GM18499 (cell line): ENCODE measurements at regions not wholly inside any gene's neighbourhood (a gene's known extent, or its start where the extent isn't known, plus 50 kb on each side); places are given as distances from the start of the nearest gene placed in this dataset.

Experiments used
- ATAC-seq: cut with Tn5 transposase; IDR thresholded peaks from one replicate; pipeline ENCODE4 v1.9.1; 2021; ENCODE audit warnings: moderate number of reproducible peaks; ENCODE audit not compliant: insufficient read depth, unreplicated experiment

DNA sequence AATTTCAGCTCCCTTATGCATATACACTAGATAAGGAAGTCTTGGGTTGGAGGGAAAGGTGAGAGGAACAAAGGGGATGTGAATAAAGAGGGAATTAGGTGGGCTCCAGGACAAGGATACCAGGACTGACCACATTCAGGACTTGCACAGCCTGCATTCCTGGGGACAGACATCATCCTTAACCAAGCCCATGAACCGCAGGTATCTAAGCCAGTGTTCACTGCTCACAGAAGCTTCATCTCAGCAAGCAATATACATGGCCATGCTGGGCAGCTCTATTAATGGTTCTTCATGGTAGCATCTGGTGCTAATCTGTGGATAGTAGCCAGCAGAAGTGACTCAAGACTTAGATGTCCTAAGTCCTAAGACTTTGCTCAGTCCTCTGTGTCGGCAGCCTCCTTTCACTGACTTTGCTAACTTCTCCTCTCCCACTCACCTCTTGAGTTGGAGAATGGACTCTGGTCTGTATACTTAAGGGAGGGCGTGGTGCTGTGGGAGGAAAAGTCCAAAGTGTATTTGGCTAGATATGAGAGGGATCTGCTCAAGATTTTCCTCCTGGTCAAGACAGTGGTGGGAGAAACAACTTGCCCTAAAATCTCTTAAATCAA is 136.1 kb downstream of the ASCL1 start:
- no peak for ATAC-seq

DNA sequence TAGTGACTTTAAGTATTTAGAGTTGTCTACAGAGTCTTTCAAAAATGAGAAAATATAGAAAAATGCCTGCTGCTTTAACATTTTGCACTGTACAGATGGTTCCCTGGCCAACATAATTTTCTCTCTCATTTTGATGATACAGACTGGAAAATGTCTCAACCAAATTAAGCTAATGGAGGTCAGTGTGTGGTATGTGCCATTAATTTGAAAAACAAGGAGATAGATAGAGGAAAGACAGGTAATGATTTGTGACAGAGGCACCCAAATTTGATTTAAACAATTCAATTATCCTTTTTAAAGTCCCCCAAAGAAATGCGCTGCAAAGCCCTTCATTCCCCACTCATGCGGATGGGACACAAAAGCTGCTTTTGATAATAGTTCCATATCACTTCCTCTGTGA is 140.0 kb downstream of the ASCL1 start:
- no peak for ATAC-seq

GRCh38 chr12:103100257-103100831 is 142.9 kb downstream of the ASCL1 start:
- ATAC-seq: no peak

- peak; percentile 61 for ATAC-seq
These were observed 144.8 kb downstream of the ASCL1 start for GRCh38 chr12:103102225-103102744.

GRCh38 chr12:103105971-103106597 is 148.6 kb downstream of the ASCL1 start:
- peak; percentile 58 for ATAC-seq

DNA sequence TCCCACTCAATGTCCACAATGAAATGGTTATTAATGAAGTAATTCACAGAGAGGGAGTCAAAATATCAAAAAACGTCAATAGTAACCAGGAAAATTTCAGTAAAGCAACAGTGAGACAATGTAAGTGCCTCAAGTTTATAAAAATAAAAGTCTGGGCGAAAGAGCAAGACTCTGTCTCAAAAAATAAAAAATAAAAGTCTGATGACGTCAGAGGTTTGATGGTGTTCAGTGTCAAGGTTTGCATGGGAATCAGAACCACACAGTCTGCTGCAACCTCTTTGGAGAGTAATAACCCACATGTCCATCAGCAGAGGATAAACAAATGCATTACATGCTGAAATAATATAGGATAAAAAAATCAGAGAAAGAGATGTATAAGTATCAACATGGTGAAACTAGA is 152.4 kb downstream of the ASCL1 start:
- ATAC-seq: no peak

GRCh38 chr12:103114296-103115055 is 157.0 kb downstream of the ASCL1 start:
- peak; percentile 89 for ATAC-seq

DNA sequence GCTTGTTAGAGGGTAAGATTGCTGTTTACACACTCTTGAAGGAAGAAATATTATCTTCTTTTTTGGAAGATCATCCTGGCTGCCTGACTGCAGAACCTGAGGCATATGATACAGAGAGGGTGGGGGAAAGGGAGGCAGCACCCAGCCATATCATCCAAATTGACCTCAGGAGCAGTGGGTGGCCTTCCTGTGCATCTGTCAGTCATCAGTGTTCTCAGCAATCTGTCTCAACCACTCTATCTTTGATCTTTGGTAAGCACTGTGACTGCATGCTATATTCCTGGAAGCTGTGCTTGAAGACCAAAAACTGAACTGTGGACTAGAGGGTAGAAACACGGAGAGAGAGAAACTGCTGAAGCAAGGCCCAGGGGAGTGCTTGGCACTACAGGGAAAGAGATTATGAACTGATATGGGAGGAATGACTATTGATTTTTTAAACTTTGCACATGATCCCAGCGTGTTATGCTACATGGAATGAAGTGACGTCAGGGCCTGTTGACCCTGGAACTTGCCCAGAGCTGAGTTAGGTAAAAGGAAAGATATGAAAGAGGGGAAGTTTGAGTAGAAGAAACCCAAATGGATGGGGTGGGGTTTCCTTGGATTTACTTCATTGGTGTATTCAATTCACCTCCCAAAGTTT is 171.5 kb downstream of the ASCL1 start:
- ATAC-seq: no peak

GRCh38 chr12:103130564-103130963 is 173.1 kb downstream of the ASCL1 start:
- ATAC-seq: no peak

DNA sequence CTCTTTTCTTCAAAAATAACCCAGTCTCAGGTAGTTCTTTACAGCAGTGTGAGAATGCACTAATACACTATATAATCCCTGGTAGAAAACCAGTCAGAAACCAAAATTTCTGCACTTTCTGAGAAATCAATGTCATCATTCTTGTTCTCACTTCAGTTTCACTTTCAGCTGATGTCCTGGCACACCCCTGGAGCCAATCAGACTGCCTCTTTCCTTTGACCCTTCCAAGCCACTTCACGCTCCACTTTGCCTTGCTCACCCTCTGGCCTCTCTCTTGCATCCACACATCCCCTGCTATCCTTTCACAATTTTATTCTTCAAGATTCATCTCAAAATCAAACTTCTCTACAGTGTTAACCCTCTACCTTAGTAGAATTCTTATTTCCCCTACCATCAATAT is 181.1 kb downstream of the ASCL1 start:
- no peak for ATAC-seq

GRCh38 chr12:103139876-103140275 is 182.4 kb downstream of the ASCL1 start:
- ATAC-seq: no peak

DNA sequence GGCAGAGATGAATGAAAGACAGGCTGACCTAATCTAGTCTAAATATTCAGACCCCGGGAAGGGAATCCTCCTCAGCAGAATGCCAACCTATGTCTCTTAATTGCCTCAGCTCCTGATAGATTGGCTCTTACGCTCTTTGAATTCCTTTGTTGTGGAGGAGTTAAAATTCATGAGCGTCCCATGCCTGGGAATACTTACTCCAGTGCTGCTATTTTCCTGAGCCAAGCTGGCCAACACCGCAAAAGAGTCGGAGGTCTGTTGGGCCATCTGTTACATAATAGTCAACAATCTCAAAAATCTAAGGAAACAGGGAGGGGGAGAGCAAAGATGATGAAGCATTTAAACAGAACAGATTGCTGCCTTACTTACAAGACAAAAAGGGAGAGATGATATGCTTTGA is 182.8 kb downstream of the ASCL1 start:
- no peak for ATAC-seq

DNA sequence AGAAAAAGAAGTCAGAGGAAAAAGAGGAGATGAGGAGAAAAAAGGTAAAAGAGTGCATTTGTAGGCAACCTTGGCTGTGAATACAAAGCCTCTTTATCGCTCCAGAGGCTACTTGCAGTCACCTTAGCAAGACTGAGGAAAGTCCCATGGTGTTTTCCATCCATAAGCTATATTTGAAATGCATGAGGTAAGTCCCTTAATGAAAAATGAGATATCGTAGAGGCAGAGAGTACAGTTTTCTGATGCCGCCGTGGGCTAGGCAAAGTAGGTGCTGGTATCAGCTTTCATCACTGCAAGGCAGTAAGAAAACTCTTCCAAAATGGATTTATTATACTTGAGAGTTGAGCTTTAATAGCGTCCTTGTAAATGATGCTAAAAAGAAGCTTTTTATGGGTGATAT is 186.8 kb downstream of the ASCL1 start:
- no peak for ATAC-seq

DNA sequence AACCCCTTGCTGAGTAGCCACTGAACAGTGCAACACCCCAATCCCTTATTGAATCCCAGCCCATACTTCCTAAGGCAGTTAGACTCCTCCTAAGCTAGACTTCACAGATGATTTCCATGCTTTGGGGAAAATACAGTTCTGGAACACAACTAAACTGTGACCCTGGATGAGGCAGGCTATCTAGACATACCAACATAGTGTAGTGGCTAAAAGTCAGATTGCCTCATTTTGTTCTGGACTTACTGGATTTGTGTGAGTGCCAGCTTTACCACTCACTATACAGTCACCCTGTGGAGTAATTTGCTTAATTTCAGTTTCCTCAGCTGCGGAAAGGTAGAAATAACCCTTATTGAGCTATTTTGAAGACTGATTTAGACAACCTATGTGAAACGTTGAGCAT is 203.1 kb downstream of the ASCL1 start:
- no peak for ATAC-seq

GRCh38 chr12:103161582-103162362 is 204.3 kb downstream of the ASCL1 start:
- no peak for ATAC-seq

DNA sequence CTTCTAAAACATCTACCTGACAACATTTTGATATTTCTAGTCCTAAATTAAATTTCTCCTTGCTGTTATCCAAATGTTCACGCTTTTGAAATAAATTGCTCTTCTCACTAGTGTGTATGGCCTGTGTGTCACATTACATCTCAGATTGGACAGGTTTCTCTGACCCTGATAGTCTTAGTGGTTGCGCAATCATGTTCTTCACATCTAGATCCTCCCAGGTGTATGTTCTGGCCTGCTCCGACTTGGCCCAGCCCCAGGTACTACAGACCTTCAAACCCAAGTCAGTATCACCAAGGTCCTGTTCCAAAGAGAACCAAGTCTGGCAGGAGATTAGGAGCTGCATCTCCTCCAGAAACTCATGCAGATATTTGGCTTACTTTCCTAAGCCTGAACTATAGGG is 209.5 kb downstream of the ASCL1 start:
- no peak for ATAC-seq

- no peak for ATAC-seq
These were observed 215.1 kb downstream of the ASCL1 start for GRCh38 chr12:103172447-103173112.

DNA sequence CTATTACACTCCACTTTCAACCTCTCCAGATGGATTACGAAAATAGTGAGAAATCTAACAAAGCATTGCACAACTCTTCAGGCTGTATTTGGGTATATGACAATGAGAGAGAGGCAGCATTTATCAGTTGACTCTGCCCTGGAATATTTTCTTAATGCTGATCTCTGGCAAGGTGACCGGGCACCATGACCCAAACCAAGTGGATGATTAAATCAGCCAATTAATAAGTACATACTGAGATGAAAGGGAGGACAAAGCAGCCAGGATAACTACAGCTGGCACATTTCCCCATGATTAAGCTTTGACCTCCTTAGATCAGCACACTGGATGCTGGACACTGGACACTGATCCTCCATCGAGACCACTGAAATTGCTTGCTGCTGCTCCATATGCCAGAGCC is 218.2 kb downstream of the ASCL1 start:
- no peak for ATAC-seq

- ATAC-seq: no peak
These were observed 220.3 kb downstream of the ASCL1 start for GRCh38 chr12:103177639-103178255.
